ENCODE measurements at regions not wholly inside any gene's neighbourhood (a gene's known extent, or its start where the extent isn't known, plus 50 kb on each side); places are given as distances from the start of the nearest gene placed in this dataset.

GRCh38 chr13:22423261-22423660 lies 752.4 kb downstream of the FGF9 start:
- H3K27ac ChIP-seq = no peak overlapping the region
- H3K4me3 ChIP-seq = no peak overlapping the region

GRCh38 chr13:22425087-22425486 lies 754.2 kb downstream of the FGF9 start:
- Histone ChIP-seq H3K27ac (no peak overlapping the region), H3K4me3 (no peak overlapping the region)

- Histone ChIP-seq H3K4me3 (no peak overlapping the region), H3K27ac (no peak overlapping the region)
Observed at GRCh38 chr13:22427066-22427465, 753.7 kb upstream of the SGCG start.

GRCh38 chr13:22427783-22428182 lies 753.0 kb upstream of the SGCG start:
- H3K27ac ChIP-seq = no peak overlapping the region

GRCh38 chr13:22428188-22428828 lies 752.5 kb upstream of the SGCG start:
- no peak overlapping the region for H3K27ac ChIP-seq
- H3K4me3 ChIP-seq = no peak overlapping the region

More at GRCh38 chr13:22427783-22428182, 753.0 kb upstream of the SGCG start:
- H3K4me3 ChIP-seq = no peak overlapping the region

GRCh38 chr13:22432690-22433089 lies 748.1 kb upstream of the SGCG start:
- Histone ChIP-seq H3K4me3 (no peak overlapping the region), H3K27ac (no peak overlapping the region)

DNA sequence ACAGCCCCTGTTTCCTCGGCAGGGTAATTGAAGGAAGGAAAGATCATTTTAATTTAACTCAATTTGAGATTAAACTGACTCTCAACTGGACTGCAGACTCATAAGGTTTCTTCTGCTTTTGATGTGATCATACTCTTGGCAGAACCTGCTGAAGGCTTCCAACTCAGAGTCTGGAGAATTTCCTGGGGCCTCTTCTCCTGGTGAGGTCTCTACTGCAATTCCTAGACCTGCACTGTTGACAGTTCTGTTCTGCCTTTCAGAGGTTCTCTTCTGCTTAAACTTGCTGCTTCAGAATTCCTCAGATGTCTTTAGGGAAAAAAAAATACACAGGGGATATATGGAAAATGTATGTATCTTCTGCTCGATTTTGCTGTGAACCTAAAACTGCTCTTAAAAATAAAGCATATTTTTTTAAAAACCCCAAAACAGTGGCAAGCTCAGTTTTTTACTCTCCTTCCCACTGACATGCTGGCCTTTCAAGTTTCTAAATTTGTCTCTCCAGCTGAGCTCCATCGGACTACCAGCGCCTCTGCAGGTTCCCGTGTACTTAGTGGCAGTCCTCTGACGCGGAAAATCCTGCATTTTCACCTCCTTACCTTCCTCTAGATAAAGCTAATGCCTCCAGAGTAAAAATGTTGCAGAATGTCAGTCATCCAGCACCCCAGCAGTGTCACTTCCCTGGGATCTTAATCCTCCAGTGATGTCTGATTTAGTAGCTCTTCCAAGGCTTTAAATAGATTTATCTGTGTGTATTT lies 733.5 kb upstream of the SGCG start:
- H3K27ac ChIP-seq = no peak overlapping the region
- H3K4me3 ChIP-seq = no peak overlapping the region

- no peak overlapping the region for H3K4me3 ChIP-seq
- H3K27ac ChIP-seq = no peak overlapping the region
Observed at GRCh38 chr13:22449251-22449650, 731.5 kb upstream of the SGCG start.

- Histone ChIP-seq H3K4me3 (no peak overlapping the region), H3K27ac (no peak overlapping the region)
Observed at GRCh38 chr13:22451327-22451741, 729.4 kb upstream of the SGCG start.

DNA sequence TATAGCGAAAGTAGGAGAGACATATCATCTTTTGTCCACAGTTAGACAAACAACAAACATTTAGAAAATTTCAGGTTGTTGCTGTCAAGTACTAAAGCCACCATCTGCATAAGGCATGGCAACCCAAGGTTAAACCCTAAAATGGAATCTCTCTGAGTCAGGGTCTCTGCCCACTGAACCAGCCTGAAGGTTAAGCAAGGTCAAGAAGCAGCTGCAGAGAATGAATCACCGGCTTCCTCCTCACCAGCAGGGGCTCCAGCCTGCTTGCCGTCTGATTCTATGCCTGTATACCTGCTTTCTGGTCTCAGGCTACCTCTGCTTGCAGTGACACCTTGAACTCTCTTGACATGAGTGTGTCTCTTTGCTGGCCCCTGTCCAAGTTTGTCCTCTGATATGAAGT lies 726.2 kb upstream of the SGCG start:
- Histone ChIP-seq H3K4me3 (no peak overlapping the region), H3K27ac (no peak overlapping the region)

GRCh38 chr13:22455036-22455435 lies 725.7 kb upstream of the SGCG start:
- H3K4me3 ChIP-seq = no peak overlapping the region
- no peak overlapping the region for H3K27ac ChIP-seq

- Histone ChIP-seq H3K27ac (no peak overlapping the region), H3K4me3 (no peak overlapping the region)
Observed at GRCh38 chr13:22461854-22462490, 718.8 kb upstream of the SGCG start.

GRCh38 chr13:22463089-22463488 lies 717.7 kb upstream of the SGCG start:
- H3K27ac ChIP-seq = no peak overlapping the region
- H3K4me3 ChIP-seq = no peak overlapping the region

- Histone ChIP-seq H3K4me3 (no peak overlapping the region), H3K27ac (no peak overlapping the region)
Observed at GRCh38 chr13:22468045-22468444, 712.7 kb upstream of the SGCG start.

DNA sequence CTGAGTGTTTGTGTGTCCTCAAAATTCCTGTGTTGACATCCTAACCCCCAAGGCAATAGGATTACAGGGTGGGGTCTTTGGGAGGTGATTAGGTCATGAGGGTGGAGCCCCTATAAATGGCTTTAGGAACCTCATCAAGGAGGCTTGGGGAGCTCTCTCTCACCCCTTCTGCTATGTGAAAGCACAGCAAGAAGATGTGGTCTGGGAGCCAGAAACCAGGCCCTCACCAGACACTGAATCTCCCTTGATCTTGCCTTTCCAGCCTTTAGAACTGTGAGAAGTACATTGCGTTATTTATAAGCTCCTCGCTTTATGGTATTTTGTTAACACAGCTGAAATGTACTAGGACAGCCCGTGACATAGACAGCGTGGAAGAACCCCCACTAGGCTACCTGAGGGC lies 712.0 kb upstream of the SGCG start:
- Histone ChIP-seq H3K4me3 (no peak overlapping the region), H3K27ac (no peak overlapping the region)

- H3K4me3 ChIP-seq = no peak overlapping the region
- H3K27ac ChIP-seq = no peak overlapping the region
Observed at GRCh38 chr13:22469452-22469851, 711.3 kb upstream of the SGCG start.

GRCh38 chr13:22470075-22470474 lies 710.7 kb upstream of the SGCG start:
- Histone ChIP-seq H3K27ac (no peak overlapping the region), H3K4me3 (no peak overlapping the region)

DNA sequence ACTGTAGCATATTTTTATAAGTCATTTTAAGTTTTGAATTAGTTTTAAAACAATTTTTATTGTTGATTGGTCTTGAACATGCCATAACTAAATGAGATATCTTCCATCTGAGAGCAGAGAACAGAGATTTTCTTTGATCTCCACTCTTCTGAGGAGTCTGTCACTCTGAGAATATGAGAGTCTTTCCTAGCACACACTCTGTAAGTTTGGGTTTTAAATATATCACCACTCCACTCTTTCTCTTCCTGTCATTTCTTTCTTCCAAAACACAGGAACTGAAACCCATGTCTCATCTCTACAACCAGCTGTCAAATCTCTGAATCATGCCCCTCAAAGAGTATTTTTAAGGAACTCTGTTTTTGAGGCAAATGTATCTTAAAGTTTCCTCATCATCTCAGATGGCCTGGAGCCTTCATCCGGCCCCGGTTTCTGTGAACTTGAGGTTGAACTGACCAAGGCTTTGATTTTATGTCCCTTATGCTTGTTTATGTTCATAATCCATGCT lies 698.2 kb upstream of the SGCG start:
- Histone ChIP-seq H3K4me3 (no peak overlapping the region), H3K27ac (no peak overlapping the region)

GRCh38 chr13:22483276-22483675 lies 697.5 kb upstream of the SGCG start:
- Histone ChIP-seq H3K27ac (no peak overlapping the region), H3K4me3 (no peak overlapping the region)

DNA sequence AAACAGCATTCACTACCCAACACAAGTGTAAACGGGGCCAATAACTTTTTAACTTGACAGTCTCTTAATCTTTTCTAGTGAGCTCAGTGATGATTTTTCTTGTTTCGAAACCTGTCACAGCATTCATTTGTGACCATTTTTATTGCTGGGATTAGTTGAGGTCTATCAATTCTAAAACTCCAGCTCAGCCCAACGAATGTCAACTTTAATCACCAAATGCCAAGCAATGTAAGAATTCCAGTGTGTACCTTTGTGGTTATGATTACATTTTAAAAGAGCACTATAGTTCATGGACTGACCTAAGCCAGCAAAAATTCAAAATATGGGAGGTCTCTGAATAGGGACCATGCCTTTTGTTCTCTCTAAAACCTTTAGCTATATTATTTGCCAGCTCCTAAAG lies 694.3 kb upstream of the SGCG start:
- Histone ChIP-seq H3K4me3 (no peak overlapping the region), H3K27ac (no peak overlapping the region)

DNA sequence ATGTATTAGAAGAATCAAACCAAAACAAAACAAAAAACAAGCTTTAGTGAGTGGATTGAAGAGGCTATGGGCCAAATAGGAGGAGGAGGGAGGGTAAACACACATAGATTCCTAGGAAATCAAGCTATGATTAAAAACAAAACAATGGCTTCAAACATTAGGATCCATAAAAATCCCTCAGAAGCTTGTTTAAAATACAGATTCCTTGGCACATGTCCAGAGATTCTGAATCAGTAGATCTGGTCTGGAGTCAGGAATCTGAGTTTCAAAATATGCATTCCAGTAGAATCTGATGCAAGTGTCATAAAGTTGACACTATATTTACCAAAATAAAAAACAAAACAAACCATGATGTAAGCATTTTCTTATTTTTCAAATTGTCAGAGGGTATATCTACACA lies 692.8 kb upstream of the SGCG start:
- Histone ChIP-seq H3K4me3 (no peak overlapping the region), H3K27ac (no peak overlapping the region)
